ENCODE measurements at regions not wholly inside any gene's neighbourhood (a gene's known extent, or its start where the extent isn't known, plus 50 kb on each side); places are given as distances from the start of the nearest gene placed in this dataset.
A peak's percentile ranks its signal among the peaks of the same experiment; 100 is the strongest.

GRCh38 chr3:22334996-22335395, 584.0 kb upstream of the ZNF385D start:
- DNase-seq: no peak

GRCh38 chr3:22349215-22349851, 598.3 kb upstream of the ZNF385D start:
- no peak for DNase-seq

GRCh38 chr3:22351806-22352205, 600.8 kb upstream of the ZNF385D start:
- no peak for DNase-seq

- no peak for DNase-seq
Measured at GRCh38 chr3:22353126-22353525, 602.1 kb upstream of the ZNF385D start.

DNA sequence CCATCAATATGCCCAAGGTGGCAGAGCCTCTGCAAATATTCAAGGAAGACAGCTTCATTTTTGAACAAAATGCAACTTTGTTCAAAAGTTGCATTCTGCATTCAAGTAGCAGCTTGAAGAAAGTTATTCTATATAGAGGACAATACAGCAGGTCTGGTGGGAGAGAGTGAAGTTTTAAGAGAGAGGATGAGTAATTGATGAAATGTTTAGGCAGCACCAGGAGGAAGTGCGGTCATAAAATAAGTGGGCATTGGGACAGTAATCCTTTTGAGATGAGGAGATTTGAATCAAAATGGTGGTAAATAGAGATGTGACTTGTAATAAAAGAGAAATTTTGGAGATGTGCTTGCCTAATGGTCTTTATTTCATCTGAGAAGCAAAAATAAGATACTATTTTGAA, 607.3 kb upstream of the ZNF385D start:
- no peak for DNase-seq

DNA sequence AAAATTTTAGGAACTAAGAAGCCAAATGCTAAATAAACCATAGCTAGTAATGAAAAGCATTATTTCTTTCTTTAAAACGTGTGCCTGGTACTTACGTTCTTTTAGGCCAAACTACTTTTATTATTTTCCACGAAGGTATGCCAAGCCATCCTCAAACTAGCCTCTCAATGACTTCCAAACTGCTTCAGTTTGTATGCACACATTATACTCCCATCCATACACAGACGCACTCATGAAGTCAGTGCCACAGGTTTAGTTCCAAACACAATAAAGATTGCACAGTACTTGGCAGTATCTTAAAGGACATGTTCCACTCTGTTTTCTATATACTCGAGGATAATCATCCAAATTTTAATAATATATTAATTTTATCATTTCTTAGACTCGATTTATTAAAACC, 609.2 kb upstream of the ZNF385D start:
- DNase-seq: no peak

DNA sequence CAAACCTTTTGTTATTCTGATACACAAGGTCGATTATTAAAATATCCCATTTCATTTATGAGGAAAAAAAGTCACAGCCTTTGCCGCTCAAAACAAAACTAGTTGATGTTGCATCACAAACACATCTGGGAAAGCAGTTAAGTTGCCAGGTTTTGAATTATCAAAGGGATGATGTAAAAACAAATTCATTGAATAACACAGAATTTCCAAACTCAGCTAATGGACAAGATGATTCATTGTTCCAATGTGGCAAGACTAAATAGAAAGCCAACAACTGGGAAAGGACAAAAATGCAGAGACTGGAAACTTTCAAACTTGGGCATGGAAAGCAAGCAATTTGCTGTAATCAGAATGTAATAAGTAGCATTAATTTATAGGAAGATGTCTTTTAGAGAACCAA, 610.0 kb upstream of the ZNF385D start:
- no peak for DNase-seq

DNA sequence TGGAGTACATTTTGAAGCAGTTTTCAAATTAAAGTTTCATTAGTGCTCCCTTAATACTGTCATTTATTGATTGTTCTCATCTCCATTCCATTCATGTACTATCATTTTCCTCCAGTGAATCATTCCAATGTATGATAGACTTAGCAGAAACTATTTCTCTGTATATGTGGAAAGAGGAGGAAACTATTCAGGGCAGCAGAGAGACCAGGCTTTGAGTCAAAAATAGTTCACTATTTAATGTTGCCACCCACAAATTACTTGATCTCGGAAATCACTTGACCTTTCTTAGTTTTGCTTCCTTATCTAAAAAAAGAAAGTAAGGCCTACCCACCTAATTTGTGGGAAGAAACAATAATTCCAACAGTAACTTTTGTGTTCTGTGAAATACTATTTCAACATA, 610.5 kb upstream of the ZNF385D start:
- no peak for DNase-seq

DNA sequence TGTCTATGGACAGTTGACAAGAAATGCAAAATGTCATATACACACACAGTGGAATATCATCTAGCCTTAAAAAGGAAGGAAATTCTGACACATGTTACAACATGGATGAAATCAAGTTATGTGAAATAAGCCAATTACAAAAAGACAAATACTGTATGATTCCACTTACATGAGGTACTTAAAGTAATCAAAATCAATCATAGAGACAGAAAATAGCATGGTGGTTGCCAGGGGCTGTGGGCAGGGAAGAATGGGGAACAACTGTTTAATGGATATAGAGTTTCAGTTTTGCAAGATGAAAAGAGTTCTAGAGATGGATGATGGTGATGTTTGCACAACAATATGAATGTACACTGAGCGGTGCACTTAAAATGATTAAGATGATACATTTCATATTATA, 613.8 kb upstream of the ZNF385D start:
- no peak for DNase-seq

DNA sequence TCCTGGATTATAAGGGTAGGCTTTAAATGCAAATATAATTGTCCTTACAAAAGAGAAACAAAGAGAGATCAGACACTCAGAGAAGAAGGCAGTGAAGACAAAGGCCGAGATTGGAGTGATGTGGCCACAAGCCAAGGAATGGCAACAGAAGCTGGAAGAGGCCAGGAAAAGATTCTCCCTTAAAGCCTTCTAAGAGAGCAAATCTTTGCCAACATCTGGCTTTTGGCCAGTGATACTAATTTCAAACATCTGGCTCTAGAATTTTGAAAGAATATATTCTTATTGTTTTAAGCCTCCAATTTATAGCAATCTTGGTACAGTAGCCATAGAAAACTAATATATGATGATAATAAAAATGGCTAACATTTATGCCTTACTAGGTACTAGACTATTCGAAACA, 615.8 kb upstream of the ZNF385D start:
- DNase-seq: no peak

DNA sequence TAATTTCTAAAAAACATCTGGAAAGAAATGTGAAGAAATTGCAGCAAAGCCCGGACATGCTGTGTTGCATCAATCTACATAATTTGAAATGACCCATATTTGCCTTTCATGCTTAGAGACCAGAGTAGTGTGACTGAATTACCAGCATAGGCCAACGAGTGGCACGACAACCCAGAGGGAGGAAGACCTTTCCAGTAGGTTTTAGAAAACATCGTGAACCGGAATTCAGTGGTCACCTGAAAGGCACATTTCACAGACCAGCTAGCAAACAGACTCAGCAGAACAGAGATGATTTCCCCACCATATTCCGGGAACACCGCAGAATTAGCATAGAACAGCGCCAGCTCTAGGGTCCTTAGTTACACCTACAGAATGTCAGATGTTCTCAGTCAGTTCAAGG, 620.0 kb upstream of the ZNF385D start:
- no peak for DNase-seq

DNA sequence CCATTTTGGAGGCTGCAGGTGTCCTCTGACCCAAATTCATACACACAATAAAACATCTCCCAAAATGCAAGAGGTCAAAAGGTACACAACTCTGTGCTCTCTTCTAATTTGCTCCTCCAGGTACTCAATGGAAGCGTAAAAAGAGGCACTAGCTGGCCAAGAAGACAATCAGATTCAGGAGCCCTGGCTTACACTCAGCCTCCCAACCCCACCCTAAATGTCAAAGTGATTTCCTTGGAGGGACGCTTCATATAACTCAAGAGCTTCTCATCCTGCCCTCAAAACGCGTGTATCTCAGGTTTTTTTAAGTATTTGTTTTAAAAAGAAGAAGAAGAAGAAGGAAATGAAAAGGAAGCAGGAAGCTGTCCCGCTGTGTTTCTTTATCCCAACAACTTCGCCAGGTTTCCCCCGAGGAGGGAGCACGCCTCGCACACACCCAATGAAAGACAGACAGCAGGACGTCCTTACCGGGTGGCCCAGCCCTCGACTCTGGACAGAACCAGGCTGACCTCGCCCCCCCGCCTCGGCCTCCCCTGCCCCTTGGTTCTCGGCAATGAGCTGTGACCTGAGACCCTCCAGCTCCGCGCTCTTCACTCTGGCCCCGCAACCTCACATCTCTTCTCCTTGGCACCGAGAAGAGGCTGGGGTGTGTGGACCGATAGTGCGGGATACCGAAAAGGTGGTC, 620.7 kb upstream of the ZNF385D start:
- DNase-seq: no peak

- DNase-seq: no peak
Measured at GRCh38 chr3:22372292-22373062, 621.5 kb upstream of the ZNF385D start.

DNA sequence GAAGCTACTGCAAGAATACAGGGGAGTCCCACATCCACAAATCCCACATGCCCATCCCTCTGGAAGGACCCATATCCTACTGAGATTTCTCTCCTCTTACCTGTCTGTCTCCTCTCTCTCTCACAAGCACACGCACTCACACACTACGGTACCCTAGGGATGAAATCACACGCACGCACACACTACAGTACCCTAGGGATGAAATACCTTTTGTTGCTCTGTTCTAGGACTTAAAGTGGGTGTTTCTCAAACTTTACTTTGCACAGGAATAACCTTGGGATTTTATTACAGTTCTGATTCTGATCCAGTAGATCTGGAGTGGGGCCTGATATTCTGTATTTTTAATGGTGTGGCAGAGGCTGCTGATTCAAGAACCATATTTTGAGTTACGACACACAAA, 622.2 kb upstream of the ZNF385D start:
- DNase-seq: no peak

DNA sequence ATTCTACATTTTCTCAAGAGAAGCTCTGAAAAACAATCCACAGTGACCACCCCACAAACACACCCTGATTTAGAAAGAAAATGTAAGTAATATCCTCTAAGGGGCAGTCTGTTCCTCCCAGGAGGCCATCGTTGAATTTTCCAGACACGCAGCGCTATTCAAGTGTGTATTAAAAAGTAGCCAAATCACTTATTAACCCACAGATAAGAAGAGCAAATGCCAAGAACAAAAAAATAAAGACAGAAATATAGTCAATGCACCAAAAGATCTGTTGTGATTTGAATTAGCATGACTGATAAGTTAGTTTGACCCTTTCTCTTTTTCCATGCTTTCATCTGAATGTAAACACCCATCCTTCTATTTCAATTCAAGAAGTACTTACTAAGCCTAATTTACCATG, 622.8 kb upstream of the ZNF385D start:
- no peak for DNase-seq

DNA sequence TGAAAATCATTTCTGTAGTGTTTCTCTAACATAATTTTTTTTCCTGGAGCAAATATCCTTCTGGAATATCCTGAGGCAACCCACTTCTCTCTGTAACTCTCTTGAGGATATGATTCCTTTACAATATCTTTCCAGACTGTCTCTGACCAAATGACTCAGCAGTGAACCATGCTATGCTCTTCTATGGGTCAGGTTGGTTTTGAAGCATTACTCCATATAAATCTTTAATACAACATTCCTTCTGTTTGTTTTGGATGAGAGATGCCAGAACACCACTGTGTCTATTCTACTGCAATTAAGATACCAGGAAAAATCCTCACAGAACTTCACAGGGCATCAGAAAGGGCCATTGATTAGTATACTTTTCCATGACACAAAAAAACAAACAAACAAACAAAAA, 626.4 kb upstream of the ZNF385D start:
- DNase-seq: no peak

DNA sequence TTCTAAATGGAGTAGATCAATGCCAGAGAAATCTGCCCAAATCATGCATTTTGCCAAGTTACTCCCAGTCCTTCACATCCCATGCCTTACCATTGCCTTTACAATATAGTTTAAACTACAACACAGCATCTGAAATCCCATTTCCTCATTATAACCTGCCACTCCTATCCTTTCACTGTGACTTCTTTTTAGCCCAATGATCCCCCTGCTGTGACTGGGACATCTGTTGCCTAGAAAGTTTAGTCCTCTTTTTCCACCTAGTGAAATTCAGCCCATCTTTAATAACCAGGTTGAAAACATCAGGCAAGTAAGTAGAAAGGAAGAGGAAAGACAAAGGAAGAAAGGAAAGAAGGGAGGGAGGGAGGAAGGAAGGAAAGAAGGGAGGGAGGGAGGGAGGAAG, 627.9 kb upstream of the ZNF385D start:
- no peak for DNase-seq

DNA sequence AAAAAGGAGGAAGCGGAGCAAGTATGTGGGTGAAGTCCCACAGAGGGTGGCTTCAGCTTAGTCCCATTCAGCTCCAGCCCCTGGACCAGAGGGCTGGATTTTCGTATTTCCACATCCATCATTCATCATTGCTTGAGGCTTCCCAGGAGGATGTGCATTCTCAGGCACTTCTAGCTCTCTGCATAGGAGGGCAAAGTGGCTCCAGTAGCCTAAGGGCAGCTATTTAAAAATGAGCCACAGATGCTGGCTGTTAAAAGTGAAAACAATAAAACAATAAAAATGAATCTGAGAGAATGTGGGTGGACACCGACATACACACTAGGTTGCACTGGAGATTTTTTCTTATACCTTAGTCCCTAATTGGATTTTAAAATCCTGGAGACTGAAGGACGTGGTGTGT, 629.2 kb upstream of the ZNF385D start:
- DNase-seq: no peak

GRCh38 chr3:22381564-22381963, 630.6 kb upstream of the ZNF385D start:
- peak; percentile 10 for DNase-seq

DNA sequence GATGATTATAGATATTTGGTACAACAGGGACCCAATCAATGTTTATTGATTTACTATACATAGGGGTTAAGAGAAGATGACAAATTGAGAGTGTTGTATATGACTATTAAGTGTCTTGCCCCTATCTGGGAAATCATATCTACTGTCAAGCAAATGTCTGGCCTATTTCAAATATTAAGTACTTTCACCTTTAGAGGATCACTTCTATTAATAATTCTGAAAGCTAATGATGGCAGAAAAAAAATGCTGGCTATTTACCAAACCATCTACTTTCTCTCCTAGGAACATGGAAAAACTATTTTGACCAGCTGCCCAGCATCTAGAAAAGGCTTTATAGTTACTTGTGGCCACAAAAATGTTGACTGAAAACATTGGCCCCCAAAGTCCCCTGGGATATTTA, 632.3 kb upstream of the ZNF385D start:
- DNase-seq: no peak

DNA sequence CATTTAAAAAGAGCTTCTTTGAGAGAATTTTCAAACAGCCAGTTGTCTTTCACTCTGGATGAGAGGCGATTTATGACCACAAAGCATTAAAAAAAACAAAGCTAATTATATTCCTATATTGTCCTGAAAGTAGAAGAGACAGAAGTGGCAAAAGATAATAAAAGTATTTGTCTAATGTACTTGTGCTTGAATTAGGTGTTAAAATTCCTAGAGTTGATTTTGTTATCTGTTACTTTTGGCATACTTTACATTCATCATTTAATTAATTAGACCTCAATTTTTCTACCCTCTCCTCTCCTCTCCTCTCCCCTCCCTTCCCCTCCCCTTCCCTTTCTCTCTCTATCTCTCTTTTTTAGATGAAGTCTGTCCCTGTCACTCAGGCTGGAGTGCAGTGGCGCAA, 635.1 kb upstream of the ZNF385D start:
- DNase-seq: no peak

DNA sequence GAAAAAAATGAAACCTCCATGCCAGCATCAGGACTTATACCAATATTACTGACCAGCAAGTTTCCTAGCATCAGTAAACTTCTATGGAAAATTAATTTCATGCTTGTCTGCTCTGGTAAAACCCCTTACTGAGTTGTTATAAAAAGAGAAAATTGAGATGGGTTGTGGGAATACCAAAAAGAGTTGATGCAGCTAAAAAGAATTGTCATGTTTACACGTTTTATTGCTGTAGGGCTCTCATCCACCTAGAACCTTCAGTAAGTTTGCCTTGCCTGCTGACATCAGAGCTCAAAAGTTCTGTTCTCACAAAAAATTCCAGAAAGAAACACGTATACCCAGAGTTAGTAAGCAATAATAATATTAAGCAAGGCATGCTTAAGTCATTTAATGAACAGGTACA, 641.3 kb upstream of the ZNF385D start:
- DNase-seq: no peak

GRCh38 chr3:22392859-22393258, 641.8 kb upstream of the ZNF385D start:
- DNase-seq: no peak

GRCh38 chr3:22399566-22399965, 648.6 kb upstream of the ZNF385D start:
- DNase-seq: no peak
